HG02642 (cell line): ENCODE measurements at regions not wholly inside any gene's neighbourhood (a gene's known extent, or its start where the extent isn't known, plus 50 kb on each side); places are given as distances from the start of the nearest gene placed in this dataset.

Experiments
- ATAC-seq: cut with Tn5 transposase; IDR thresholded peaks from one replicate; pipeline ENCODE4 v1.9.1; 2021; ENCODE audit warnings: mild to moderate bottlenecking; ENCODE audit not compliant: unreplicated experiment, poor library complexity

- no peak for ATAC-seq
Measured at GRCh38 chr6:9563568-9563967, 851.3 kb downstream of the TFAP2A start.

GRCh38 chr6:9554806-9555205, 860.1 kb downstream of the TFAP2A start:
- no peak for ATAC-seq

DNA sequence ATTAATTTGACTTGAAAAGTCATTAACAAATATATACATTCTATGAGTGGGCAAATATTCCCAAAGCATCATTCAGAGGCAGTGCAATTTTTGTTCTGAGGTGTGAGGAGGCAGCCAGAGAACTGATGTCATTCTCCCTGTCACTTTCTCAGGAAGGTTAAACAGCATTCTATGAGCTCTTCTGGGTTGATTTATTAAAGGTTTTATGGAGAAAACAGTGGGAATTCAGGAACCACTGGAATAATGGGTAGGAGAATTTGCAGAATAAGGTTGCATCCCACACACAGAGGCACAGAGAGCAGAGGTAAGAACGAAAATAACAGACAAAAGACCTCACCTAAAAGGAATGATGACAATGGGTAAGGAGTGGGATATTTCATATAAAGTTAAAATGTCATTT, 860.6 kb downstream of the TFAP2A start:
- no peak for ATAC-seq

- ATAC-seq = no peak
Measured at GRCh38 chr6:9553002-9553401, 861.9 kb downstream of the TFAP2A start.

GRCh38 chr6:9543649-9544048, 871.2 kb downstream of the TFAP2A start:
- no peak for ATAC-seq

DNA sequence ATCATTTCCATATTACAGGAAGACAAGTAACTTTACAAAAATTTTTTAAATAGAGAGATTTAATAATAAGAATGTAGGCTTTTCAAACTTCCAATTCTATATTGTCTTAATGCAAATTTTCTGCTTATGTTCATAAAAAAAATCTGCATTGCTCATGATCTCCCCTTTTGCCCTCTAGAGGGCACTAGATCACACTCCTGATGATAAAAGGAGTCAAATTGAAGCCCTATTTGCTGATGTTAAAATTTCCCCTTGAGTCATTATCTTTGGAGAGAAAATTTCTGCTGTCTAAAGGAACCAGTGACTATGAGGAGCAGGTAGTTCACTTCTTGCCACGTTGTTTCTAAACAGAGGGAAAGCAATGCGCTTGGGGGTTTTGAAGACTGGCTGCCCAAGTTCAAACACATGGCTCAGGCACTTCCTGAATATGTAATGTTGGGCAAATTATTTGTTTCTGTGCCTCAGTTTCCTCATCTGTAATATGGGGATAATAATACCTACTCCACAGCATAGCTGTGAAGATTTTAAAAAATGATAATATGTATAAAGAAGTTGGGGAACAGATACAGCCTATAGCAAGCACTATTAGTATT, 874.2 kb downstream of the TFAP2A start:
- peak; percentile 72 for ATAC-seq

- ATAC-seq = no peak
Measured at GRCh38 chr6:9540126-9540525, 874.7 kb downstream of the TFAP2A start.

DNA sequence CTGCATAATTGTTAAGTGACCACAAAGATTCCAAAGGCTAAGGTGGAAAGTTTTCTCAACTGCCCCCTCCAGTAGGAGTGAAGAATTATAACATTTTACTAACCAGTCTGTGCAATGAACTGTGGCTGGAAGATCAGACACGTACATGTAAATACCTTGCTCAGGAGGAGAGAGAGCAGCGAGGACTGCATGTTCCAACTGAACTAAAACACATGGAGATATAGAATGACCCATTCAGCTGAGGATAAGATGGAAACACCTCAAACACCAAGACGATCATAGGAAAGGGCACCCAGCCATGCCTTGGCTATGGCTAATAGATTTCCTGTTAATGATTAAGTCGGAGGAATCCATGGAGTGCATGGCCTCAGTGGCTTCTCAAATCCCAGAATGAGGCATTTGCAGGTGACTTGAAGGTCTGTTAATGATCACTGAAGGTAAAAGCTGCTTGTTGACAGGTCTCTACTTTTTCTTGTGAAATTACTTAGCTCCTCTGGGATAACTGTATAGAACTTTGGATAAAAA, 875.6 kb downstream of the TFAP2A start:
- no peak for ATAC-seq

- ATAC-seq = no peak
Measured at GRCh38 chr6:9537381-9537780, 877.5 kb downstream of the TFAP2A start.

GRCh38 chr6:9535106-9535505, 879.8 kb downstream of the TFAP2A start:
- ATAC-seq = no peak

- no peak for ATAC-seq
Measured at GRCh38 chr6:9532621-9533557, 882.0 kb downstream of the TFAP2A start.

DNA sequence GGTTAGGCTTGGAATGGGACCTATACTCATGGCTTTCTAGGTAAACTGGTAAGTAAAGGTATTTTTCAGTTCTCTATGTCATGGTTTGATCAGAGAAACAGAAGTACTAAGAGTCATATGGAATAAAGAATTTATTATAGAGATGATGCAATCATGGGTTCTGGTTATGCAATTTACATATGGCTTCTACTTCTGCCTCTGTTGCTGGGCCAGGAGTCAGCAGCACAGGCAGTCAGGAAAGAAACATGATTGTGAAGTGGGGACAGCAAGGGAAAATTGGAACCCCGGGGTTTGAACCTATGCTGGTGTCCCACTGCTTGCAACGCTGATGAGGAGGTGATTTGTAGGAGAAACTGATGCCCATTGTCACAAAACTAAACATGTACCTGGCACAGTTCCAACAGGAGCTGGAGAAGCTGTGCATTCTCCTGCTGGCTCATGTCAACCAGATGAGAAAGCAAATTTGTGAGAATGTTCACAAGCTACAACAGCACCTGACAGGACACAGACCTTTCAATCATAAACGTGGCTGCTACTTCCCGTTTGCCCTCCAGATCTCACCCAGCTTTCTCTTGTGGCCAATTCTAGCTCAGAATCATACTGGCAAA, 887.1 kb downstream of the TFAP2A start:
- no peak for ATAC-seq

GRCh38 chr6:9523462-9523861, 891.4 kb downstream of the TFAP2A start:
- no peak for ATAC-seq

- ATAC-seq = no peak
Measured at GRCh38 chr6:9522101-9522500, 892.8 kb downstream of the TFAP2A start.

DNA sequence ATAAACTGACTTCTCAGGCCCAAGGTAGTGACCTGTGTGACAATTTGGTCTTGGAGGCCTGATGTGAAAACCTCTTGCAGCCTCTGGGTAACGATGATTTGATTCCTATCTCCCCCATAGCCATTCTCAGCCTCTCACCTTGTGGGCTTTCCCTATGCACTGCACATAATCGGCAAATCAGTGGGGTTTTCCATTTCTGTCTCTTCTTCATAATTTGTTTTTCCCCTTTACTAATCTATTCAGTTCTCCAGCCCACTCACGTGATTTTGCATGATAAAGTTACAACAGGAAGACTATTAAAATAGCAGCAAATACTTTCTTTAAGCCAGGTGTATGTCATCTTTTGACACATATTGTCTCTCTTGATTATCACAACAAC, 893.7 kb downstream of the TFAP2A start:
- ATAC-seq = peak; percentile 43

GRCh38 chr6:9520417-9521151, 894.3 kb downstream of the TFAP2A start:
- ATAC-seq = peak; percentile 50

DNA sequence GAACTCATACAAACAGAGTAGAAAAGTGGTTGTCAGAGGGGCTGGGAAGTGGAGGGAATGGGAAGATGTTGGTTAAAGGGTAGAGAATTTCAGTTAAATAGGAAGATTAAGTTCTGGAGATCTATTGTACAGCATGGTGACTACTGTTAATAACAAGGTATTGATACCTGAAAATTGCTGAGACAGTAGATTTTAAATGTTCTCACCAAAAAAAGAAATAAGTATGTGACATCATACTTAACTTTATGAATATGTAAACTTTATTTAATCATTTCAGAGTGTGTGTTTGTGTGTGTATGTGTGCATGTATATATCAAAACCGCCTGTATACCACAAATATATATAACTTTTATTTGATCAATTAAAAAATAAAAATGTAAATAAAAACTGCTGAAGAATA, 896.4 kb downstream of the TFAP2A start:
- ATAC-seq = no peak

GRCh38 chr6:9517806-9518205, 897.1 kb downstream of the TFAP2A start:
- ATAC-seq = no peak

- no peak for ATAC-seq
Measured at GRCh38 chr6:9515633-9516606, 899.0 kb downstream of the TFAP2A start.
